Esophagus squamous epithelium (tissue), 5 donors: ENCODE measurements at regions not wholly inside any gene's neighbourhood (a gene's known extent, or its start where the extent isn't known, plus 50 kb on each side); places are given as distances from the start of the nearest gene placed in this dataset.

Source experiments
- DNase-seq: peaks from one replicate; lab custom pipeline; 2025; lab: John Stamatoyannopoulos, UW
- H3K27ac ChIP-seq, 4 donors: fragments of 200-600 bp; sonication (generic); one replicate each; pipeline ENCODE4 v1.5.1; 2016 to 2019; ENCODE audit warnings: mild to moderate bottlenecking in 1 of 4
- H3K27me3 ChIP-seq, 4 donors: fragments of 200-600 bp; sonication (generic); 1 replicate in 3 of 4; 2 replicates in 1 of 4; pipeline versions ENCODE4 v1.5.1 to v1.6.0; 2017 to 2021; ENCODE audit warnings: antibody characterized with exemption in 1 of 4
- H3K36me3 ChIP-seq, 3 donors: fragments of 200-600 bp; sonication (generic); one replicate each; pipeline ENCODE4 v1.5.1; 2016 to 2019
- H3K4me1 ChIP-seq, 3 donors: fragments of 200-600 bp; sonication (generic); one replicate each; pipeline ENCODE4 v1.5.1; 2017 to 2019
- H3K4me3 ChIP-seq, 4 donors: fragments of 200-600 bp; sonication (generic); 1 replicate in 3 of 4; 2 replicates in 1 of 4; pipeline ENCODE4 v1.5.1; 2016 to 2019; ENCODE audit warnings: mild to moderate bottlenecking in 2 of 4, moderate library complexity in 1 of 4
- H3K9me3 ChIP-seq, 3 donors: fragments of 200-600 bp; sonication (generic); one replicate each; pipeline ENCODE4 v1.5.1; 2016 to 2019
- CTCF ChIP-seq, 6 experiments: fragments of 450-650 bp in 4 of 6; fragments of 200-600 bp in 2 of 6; sonication (generic) in 2 of 6; IDR thresholded peaks; one replicate each; pipeline ENCODE4 v1.5.1; 2016 to 2019; ENCODE audit warnings: antibody characterized with exemption in 6 of 6, mild to moderate bottlenecking in 4 of 6, moderate library complexity in 4 of 6
- POLR2A ChIP-seq, 4 donors: fragments of 450-650 bp; IDR thresholded peaks; one replicate each; pipeline ENCODE4 v1.6.1; 2017; ENCODE audit warnings: antibody characterized with exemption in 4 of 4, mild to moderate bottlenecking in 4 of 4, moderate library complexity in 3 of 4
- WGBS, 2 donors: methylation state at CpG; one replicate each; pipeline ENCODE4 v1.1.5; 2018; 5-methylcytosine and 5-hydroxymethylcytosine counted together
- intact Hi-C: fragments of 100-400 bp; cut with DNase I; formaldehyde crosslinking; loops from one replicate; pipeline ENCODE4 v1.15.0; 2022
- donor health status: DM: yes; HTN: yes; CAD: no.

GRCh38 chr1:8216005-8216404, 101.9 kb upstream of the SLC45A1 start:
- intact Hi-C loops = no loop called here
- Histone ChIP-seq H3K4me3 (no peak overlapping the region), H3K27me3 (peaks cover 0 to 24% (median 0%) of the 10 kb centered on the region in 4 donors), H3K36me3 (no peaks in the 10 kb centered on the region), H3K27ac (peak overlapping the region in 2 of 4 donors; percentile 4 to 62), H3K4me1 (peaks cover 10 to 58% (median 16%) of the 10 kb centered on the region in 3 donors), H3K9me3 (no peaks in the 10 kb centered on the region)
- no peak for TF ChIP-seq CTCF (IDR thresholded peaks at IDR 0.05)
- no peak for TF ChIP-seq POLR2A (IDR thresholded peaks at IDR 0.05)
- DNase-seq = no peak
- 45 to 70% methylated on average over 1 of the region's 1 CpG for WGBS, 2 donors

GRCh38 chr1:8214501-8215173, 103.3 kb upstream of the SLC45A1 start:
- Histone ChIP-seq H3K27ac (no peak overlapping the region), H3K4me1 (peaks cover 10 to 57% (median 16%) of the 10 kb centered on the region in 3 donors), H3K4me3 (no peak overlapping the region), H3K9me3 (no peaks in the 10 kb centered on the region), H3K27me3 (peaks cover 0 to 28% (median 0%) of the 10 kb centered on the region in 4 donors), H3K36me3 (no peaks in the 10 kb centered on the region)
- intact Hi-C loops = no loop called here
- TF ChIP-seq CTCF (IDR thresholded peaks at IDR 0.05) (no peak), POLR2A (IDR thresholded peaks at IDR 0.05) (no peak)
- 82 to 87% methylated on average over 5 to 6 of the region's 6 CpGs for WGBS, 2 donors
- no peak for DNase-seq

- Histone ChIP-seq H3K27ac (no peak overlapping the region), H3K27me3 (peaks cover 0 to 28% (median 0%) of the 10 kb centered on the region in 4 donors), H3K4me1 (peaks cover 10 to 50% (median 15%) of the 10 kb centered on the region in 3 donors), H3K36me3 (no peaks in the 10 kb centered on the region), H3K9me3 (no peaks in the 10 kb centered on the region), H3K4me3 (no peak overlapping the region)
- intact Hi-C loops = no loop called here
- 71 to 72% methylated on average over 9 of the region's 9 CpGs for WGBS, 2 donors
- no peak for DNase-seq
- TF ChIP-seq POLR2A (IDR thresholded peaks at IDR 0.05) = no peak
- no peak for TF ChIP-seq CTCF (IDR thresholded peaks at IDR 0.05)
These were observed 104.2 kb upstream of the SLC45A1 start for GRCh38 chr1:8213676-8214075.

- no peak for DNase-seq
- Histone ChIP-seq H3K4me1 (peaks cover 10 to 44% (median 11%) of the 10 kb centered on the region in 3 donors), H3K27ac (no peak overlapping the region), H3K9me3 (no peaks in the 10 kb centered on the region), H3K4me3 (no peak overlapping the region), H3K27me3 (peaks cover 0 to 28% (median 0%) of the 10 kb centered on the region in 4 donors), H3K36me3 (no peaks in the 10 kb centered on the region)
- WGBS, 2 donors = 89% methylated on average over 9 of the region's 9 CpGs
- TF ChIP-seq POLR2A (IDR thresholded peaks at IDR 0.05) (no peak), CTCF (IDR thresholded peaks at IDR 0.05) (no peak)
- intact Hi-C loops = no loop called here
These were observed 104.8 kb upstream of the SLC45A1 start for GRCh38 chr1:8213136-8213535.

- intact Hi-C loops = no loop called here
- H3K27me3 ChIP-seq = peaks cover 0 to 26% (median 0%) of the 10 kb centered on the region in 4 donors
- WGBS, 2 donors = 69 to 91% methylated on average over 7 to 8 of the region's 8 CpGs
- no peak for DNase-seq
- TF ChIP-seq POLR2A (IDR thresholded peaks at IDR 0.05) (no peak), CTCF (IDR thresholded peaks at IDR 0.05) (no peak)
- no peak overlapping the region for H3K4me3 ChIP-seq
- peaks cover 8 to 39% (median 9%) of the 10 kb centered on the region in 3 donors for H3K4me1 ChIP-seq
- H3K9me3 ChIP-seq = no peaks in the 10 kb centered on the region
- no peaks in the 10 kb centered on the region for H3K36me3 ChIP-seq
- H3K27ac ChIP-seq = peak overlapping the region in 1 of 4 donors; percentile 59
These were observed 105.3 kb upstream of the SLC45A1 start for GRCh38 chr1:8212580-8213031.
